ENCODE measurements at regions not wholly inside any gene's neighbourhood (a gene's known extent, or its start where the extent isn't known, plus 50 kb on each side); places are given as distances from the start of the nearest gene placed in this dataset.

DNA sequence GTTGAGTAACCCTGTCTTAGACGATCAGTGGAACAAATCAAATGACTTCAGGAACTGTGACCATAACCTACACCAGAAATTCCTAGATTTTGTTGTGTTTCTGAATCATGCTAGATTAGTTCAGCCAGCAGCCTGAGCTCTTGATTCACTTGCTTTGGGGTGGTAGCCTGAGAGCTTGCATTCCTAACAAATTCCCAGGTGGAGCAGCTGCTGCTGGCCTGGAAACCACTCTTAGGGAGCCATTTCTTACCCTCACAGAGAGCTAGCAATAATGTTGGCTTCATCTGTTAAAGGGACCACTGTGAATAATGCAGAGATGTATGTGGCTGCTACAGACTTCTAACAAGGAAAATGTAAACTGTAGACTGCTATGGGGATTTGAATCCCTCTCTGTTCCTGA is 388.1 kb upstream of the PRR20A start:
- TF ChIP-seq, protein P1, sequence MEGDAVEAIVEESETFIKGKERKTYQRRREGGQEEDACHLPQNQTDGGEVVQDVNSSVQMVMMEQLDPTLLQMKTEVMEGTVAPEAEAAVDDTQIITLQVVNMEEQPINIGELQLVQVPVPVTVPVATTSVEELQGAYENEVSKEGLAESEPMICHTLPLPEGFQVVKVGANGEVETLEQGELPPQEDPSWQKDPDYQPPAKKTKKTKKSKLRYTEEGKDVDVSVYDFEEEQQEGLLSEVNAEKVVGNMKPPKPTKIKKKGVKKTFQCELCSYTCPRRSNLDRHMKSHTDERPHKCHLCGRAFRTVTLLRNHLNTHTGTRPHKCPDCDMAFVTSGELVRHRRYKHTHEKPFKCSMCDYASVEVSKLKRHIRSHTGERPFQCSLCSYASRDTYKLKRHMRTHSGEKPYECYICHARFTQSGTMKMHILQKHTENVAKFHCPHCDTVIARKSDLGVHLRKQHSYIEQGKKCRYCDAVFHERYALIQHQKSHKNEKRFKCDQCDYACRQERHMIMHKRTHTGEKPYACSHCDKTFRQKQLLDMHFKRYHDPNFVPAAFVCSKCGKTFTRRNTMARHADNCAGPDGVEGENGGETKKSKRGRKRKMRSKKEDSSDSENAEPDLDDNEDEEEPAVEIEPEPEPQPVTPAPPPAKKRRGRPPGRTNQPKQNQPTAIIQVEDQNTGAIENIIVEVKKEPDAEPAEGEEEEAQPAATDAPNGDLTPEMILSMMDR (conservative IDR thresholded peaks at IDR 0.05; ENCODE audit: low read depth, low read length) = no peak
- TF ChIP-seq EZH2 (IDR thresholded peaks at IDR 0.05; ENCODE audit: borderline replicate concordance, low read depth, low read length, poor library complexity, severe bottlenecking) = no peak
